Prostate gland (tissue), 2 donors: ENCODE measurements at regions not wholly inside any gene's neighbourhood (a gene's known extent, or its start where the extent isn't known, plus 50 kb on each side); places are given as distances from the start of the nearest gene placed in this dataset.

Experiments used
- DNase-seq: peaks from one replicate; pipeline ENCODE4 v3.0.0-alpha.2; 2019; ENCODE audit warnings: low spot score
- H3K27ac ChIP-seq, 2 donors: fragments of 200-600 bp; sonication (generic); 2 replicates each; pipeline ENCODE4 v1.5.1; 2017 to 2019
- H3K27me3 ChIP-seq: fragments of 200-600 bp; sonication (generic); replicated peaks from 2 replicates; pipeline ENCODE4 v1.5.1; 2019; ENCODE audit not compliant: insufficient read depth
- H3K36me3 ChIP-seq, 2 donors: fragments of 200-600 bp; sonication (generic); 1 replicate in 1 of 2; 2 replicates in 1 of 2; pipeline versions ENCODE4 v1.5.1 to v1.8.1; 2017 to 2019
- H3K4me1 ChIP-seq: fragments of 200-600 bp; sonication (generic); replicated peaks from 2 replicates; pipeline ENCODE4 v1.5.1; 2019
- H3K4me3 ChIP-seq, 2 donors: fragments of 200-600 bp; sonication (generic); 2 replicates each; pipeline ENCODE4 v1.5.1; 2017 to 2019
- H3K9me3 ChIP-seq: fragments of 200-600 bp; sonication (generic); 2 replicates; pipeline ENCODE4 v1.5.1; 2017
- POLR2A ChIP-seq: fragments of 450-650 bp; IDR thresholded peaks from one replicate; pipeline ENCODE4 v1.6.1; 2016; ENCODE audit warnings: antibody characterized with exemption, mild to moderate bottlenecking
- POLR2AphosphoS5 ChIP-seq: sonication (generic); formaldehyde crosslinking; IDR thresholded peaks from one replicate; pipeline ENCODE4 v1.6.1; 2017; ENCODE audit warnings: antibody characterized with exemption
- WGBS: methylation state at CpG from one replicate; pipeline ENCODE4 v1.1.5; 2018; 5-methylcytosine and 5-hydroxymethylcytosine counted together
- intact Hi-C: fragments of 100-400 bp; cut with DNase I; formaldehyde crosslinking; loops from one replicate; pipeline ENCODE4 v1.14.2; 2022
- TF ChIP-seq, protein P1 (sequence below), 4 experiments: fragments of 200-600 bp in 2 of 4; fragments of 450-650 bp in 2 of 4; sonication (generic) in 2 of 4; IDR thresholded peaks; 1 replicate in 3 of 4; 2 replicates in 1 of 4; pipeline ENCODE4 v1.5.1; 2016 to 2019; ENCODE audit warnings: antibody characterized with exemption in 4 of 4, mild to moderate bottlenecking in 2 of 4, moderate library complexity in 2 of 4

DNA sequence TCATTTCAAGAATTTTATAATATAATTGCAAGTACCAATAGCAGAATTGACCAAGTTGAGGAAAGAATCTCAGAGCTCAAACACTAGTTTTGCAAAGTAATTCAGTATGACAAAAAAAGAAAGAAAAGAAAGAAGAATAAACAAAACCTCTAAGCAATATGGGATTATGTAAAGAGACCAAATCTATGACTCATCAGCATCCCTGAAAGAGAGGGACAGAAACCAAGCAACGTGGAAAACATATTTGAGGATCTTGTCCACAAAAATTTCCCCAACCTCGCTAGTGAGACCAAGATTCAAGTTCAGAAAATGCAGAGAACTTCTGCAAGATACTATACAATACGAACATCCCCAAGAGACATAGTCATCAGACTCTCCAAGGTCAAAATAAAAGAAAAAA is 203.7 kb upstream of the DDI1 start:
- intact Hi-C loops = no loop called here
- H3K4me1 ChIP-seq = no peaks in the 10 kb centered on the region
- H3K9me3 ChIP-seq = no peaks in the 10 kb centered on the region
- no peak overlapping the region for H3K27ac ChIP-seq
- H3K4me3 ChIP-seq = no peak overlapping the region
- no peaks in the 10 kb centered on the region for H3K36me3 ChIP-seq
- WGBS = 86% methylated on average over 3 of the region's 3 CpGs
- no peak for DNase-seq
- no peaks in the 10 kb centered on the region for H3K27me3 ChIP-seq
- TF ChIP-seq, protein P1, sequence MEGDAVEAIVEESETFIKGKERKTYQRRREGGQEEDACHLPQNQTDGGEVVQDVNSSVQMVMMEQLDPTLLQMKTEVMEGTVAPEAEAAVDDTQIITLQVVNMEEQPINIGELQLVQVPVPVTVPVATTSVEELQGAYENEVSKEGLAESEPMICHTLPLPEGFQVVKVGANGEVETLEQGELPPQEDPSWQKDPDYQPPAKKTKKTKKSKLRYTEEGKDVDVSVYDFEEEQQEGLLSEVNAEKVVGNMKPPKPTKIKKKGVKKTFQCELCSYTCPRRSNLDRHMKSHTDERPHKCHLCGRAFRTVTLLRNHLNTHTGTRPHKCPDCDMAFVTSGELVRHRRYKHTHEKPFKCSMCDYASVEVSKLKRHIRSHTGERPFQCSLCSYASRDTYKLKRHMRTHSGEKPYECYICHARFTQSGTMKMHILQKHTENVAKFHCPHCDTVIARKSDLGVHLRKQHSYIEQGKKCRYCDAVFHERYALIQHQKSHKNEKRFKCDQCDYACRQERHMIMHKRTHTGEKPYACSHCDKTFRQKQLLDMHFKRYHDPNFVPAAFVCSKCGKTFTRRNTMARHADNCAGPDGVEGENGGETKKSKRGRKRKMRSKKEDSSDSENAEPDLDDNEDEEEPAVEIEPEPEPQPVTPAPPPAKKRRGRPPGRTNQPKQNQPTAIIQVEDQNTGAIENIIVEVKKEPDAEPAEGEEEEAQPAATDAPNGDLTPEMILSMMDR (IDR thresholded peaks at IDR 0.05) = no peak

- no peak for TF ChIP-seq POLR2A
- TF ChIP-seq POLR2AphosphoS5 = no peak
- TF ChIP-seq, protein P1 (IDR thresholded peaks at IDR 0.05) = no peak
- Histone ChIP-seq H3K4me3 (no peak overlapping the region), H3K36me3 (no peaks in the 10 kb centered on the region), H3K9me3 (no peaks in the 10 kb centered on the region), H3K4me1 (no peaks in the 10 kb centered on the region), H3K27ac (no peak overlapping the region), H3K27me3 (no peaks in the 10 kb centered on the region)
- no peak for DNase-seq
- 80% methylated on average over 6 of the region's 6 CpGs for WGBS
- intact Hi-C loops = loop anchor here (10.0 kb wide), 1 partner anchor 157 kb away; no protein-coding TSS in a partner anchor
Measured at GRCh38 chr11:103842191-103842590, 194.2 kb upstream of the DDI1 start.

DNA sequence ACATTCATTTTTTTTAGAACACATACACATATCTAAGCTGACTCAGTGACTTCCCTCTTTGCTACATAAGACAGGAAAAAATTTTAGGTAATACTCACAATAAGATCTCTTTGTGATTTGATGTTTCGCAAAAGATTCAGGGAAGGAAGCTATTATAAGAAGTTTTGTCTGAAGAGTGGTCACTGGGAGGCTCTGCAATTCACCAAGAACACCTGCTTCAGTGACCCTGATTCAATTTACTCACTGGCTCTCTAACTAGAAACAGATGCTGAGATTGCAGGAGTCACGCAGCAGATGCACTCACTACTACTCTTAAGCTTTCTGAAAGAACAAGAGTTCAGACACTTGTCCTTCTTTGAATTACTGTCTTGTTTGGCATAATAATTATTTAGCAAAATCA is 193.6 kb upstream of the DDI1 start:
- intact Hi-C loops = loop anchor here (10.0 kb wide), 1 partner anchor 158 kb away; no protein-coding TSS in a partner anchor
- WGBS = 56% methylated on average over 2 of the region's 2 CpGs
- H3K4me3 ChIP-seq = no peak overlapping the region

DNA sequence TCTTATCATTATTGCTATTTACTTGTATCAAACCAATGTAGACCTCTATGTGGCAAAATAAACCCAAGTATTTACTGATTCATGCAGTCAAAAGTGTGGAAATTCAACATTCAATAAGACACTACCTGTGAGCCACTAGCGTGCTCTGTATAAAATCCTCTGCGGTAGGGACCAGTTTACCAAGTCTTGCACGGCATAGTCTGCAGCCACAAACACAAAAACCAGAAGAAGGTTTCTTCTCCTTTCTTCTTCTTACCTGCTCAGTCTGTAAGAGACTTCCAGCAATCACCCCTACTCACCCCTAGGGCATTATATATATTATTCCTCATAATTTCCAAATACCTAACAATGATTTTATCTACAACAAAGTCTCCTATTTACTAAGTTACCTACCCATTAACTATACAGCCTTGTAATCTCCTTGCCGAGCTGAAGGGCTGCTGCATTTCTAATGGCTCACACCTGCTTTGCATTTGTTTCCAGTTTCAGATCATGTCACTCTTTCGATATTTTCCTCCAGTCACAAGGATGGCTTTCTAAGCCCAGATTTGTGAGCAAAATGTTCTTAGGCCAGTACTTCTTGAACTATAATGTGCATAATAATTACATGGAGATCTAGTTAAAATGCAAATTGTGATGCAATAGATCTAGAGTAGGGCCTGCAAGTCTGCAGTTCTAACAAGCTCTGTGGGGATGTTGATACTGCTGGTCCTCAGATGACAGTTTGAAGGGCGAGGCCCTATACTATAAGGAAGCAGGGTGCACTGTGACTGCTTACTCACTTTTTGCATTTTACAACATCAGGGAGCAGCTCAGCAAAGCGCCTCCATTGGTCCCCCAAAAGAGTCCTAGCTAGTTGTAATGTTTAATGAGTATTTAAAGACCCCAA is 191.9 kb upstream of the DDI1 start:
- H3K4me1 ChIP-seq = no peaks in the 10 kb centered on the region
- H3K27ac ChIP-seq = no peak overlapping the region
- H3K4me3 ChIP-seq = no peak overlapping the region
- no peak for DNase-seq
- H3K36me3 ChIP-seq = no peaks in the 10 kb centered on the region
- no peaks in the 10 kb centered on the region for H3K9me3 ChIP-seq
- intact Hi-C loops = loop anchor here (10.0 kb wide), 1 partner anchor 160 kb away; no protein-coding TSS in a partner anchor
- H3K27me3 ChIP-seq = no peaks in the 10 kb centered on the region
- TF ChIP-seq, protein P1 (IDR thresholded peaks at IDR 0.05) = no peak
- no peak for TF ChIP-seq POLR2A
- no peak for TF ChIP-seq POLR2AphosphoS5
- WGBS = 77% methylated on average over 7 of the region's 7 CpGs

More for the DNA sequence above, 193.6 kb upstream of the DDI1 start:
- Histone ChIP-seq H3K36me3 (no peaks in the 10 kb centered on the region), H3K27me3 (no peaks in the 10 kb centered on the region), H3K9me3 (no peaks in the 10 kb centered on the region), H3K27ac (no peak overlapping the region), H3K4me1 (no peaks in the 10 kb centered on the region)
- no peak for DNase-seq
- TF ChIP-seq POLR2AphosphoS5 (no peak), POLR2A (no peak)
- TF ChIP-seq, protein P1 (IDR thresholded peaks at IDR 0.05) = no peak

DNA sequence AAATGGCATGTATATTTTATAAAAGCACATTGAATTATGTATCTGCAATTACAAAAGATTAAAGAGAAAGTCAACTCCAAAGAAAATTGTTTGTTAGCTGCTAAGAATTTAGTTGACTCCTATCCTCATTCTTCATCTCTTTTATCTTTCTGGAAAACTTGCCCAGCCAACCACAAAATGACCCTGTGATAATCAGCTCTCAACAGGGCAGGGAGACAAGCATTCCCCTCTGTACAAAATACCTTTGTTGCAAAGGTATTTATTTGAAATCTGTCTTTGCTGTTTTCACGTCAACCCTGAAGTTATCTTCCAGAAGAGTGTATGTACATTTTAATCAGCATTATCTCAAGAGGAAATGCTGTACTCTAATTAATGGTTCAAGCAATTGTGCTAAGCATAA is 191.1 kb upstream of the DDI1 start:
- Histone ChIP-seq H3K36me3 (no peaks in the 10 kb centered on the region), H3K9me3 (no peaks in the 10 kb centered on the region), H3K4me1 (no peaks in the 10 kb centered on the region), H3K27ac (no peak overlapping the region), H3K27me3 (no peaks in the 10 kb centered on the region), H3K4me3 (no peak overlapping the region)
- 18% methylated on average over 1 of the region's 1 CpG for WGBS
- intact Hi-C loops = loop anchor here (10.0 kb wide), 1 partner anchor 161 kb away; no protein-coding TSS in a partner anchor
- DNase-seq = no peak
- TF ChIP-seq POLR2AphosphoS5 (no peak), POLR2A (no peak)
- TF ChIP-seq, protein P1 (IDR thresholded peaks at IDR 0.05) = no peak
